Cerebellar cortex (tissue), 1 donor: ENCODE measurements at regions not wholly inside any gene's neighbourhood (a gene's known extent, or its start where the extent isn't known, plus 50 kb on each side); places are given as distances from the start of the nearest gene placed in this dataset.

Source experiments
- DNase-seq: peaks from one replicate; pipeline ENCODE4 v3.0.0-alpha.2; 2015; ENCODE audit warnings: low spot score

- no peak for DNase-seq
These were observed 474.8 kb downstream of the PDGFC start for GRCh38 chr4:156496797-156497196.

GRCh38 chr4:156495836-156496235 is 475.8 kb downstream of the PDGFC start:
- DNase-seq, result no peak

GRCh38 chr4:156495091-156495490 is 476.5 kb downstream of the PDGFC start:
- DNase-seq, result no peak

- no peak for DNase-seq
These were observed 477.7 kb downstream of the PDGFC start for GRCh38 chr4:156493858-156494257.

- no peak for DNase-seq
These were observed 484.5 kb downstream of the PDGFC start for GRCh38 chr4:156487107-156487506.

- DNase-seq, result no peak
These were observed 489.8 kb downstream of the PDGFC start for GRCh38 chr4:156481845-156482244.

- DNase-seq, result no peak
These were observed 494.0 kb downstream of the PDGFC start for GRCh38 chr4:156477636-156478035.

- DNase-seq, result no peak
These were observed 495.2 kb downstream of the PDGFC start for GRCh38 chr4:156476359-156476758.

GRCh38 chr4:156475322-156475721 is 496.3 kb downstream of the PDGFC start:
- DNase-seq, result peak; percentile 9

- no peak for DNase-seq
These were observed 498.4 kb downstream of the PDGFC start for GRCh38 chr4:156473151-156473550.

GRCh38 chr4:156472624-156473023 is 499.0 kb downstream of the PDGFC start:
- no peak for DNase-seq

GRCh38 chr4:156459584-156459983 is 505.9 kb upstream of the CTSO start:
- DNase-seq, result no peak

GRCh38 chr4:156456830-156457229 is 503.2 kb upstream of the CTSO start:
- no peak for DNase-seq

GRCh38 chr4:156443488-156443887 is 489.8 kb upstream of the CTSO start:
- no peak for DNase-seq

- no peak for DNase-seq
These were observed 489.2 kb upstream of the CTSO start for GRCh38 chr4:156442912-156443311.

- DNase-seq, result no peak
These were observed 486.0 kb upstream of the CTSO start for GRCh38 chr4:156439576-156440200.

- no peak for DNase-seq
These were observed 484.0 kb upstream of the CTSO start for GRCh38 chr4:156437666-156438065.

- DNase-seq, result no peak
These were observed 468.9 kb upstream of the CTSO start for GRCh38 chr4:156422576-156422975.

GRCh38 chr4:156420623-156421022 is 467.0 kb upstream of the CTSO start:
- no peak for DNase-seq

GRCh38 chr4:156419080-156419685 is 465.5 kb upstream of the CTSO start:
- no peak for DNase-seq

- DNase-seq, result no peak
These were observed 460.7 kb upstream of the CTSO start for GRCh38 chr4:156414406-156414805.

GRCh38 chr4:156413239-156414135 is 459.8 kb upstream of the CTSO start:
- no peak for DNase-seq

- no peak for DNase-seq
These were observed 457.9 kb upstream of the CTSO start for GRCh38 chr4:156411531-156411930.
